A549 (cell line): ENCODE measurements at regions not wholly inside any gene's neighbourhood (a gene's known extent, or its start where the extent isn't known, plus 50 kb on each side); places are given as distances from the start of the nearest gene placed in this dataset.

Experiments used
- CBX2 ChIP-seq: fragments of 200-600 bp; sonication (generic); IDR thresholded peaks from 2 replicates; pipeline ENCODE4 v1.6.1; 2016; ENCODE audit warnings: low read depth, mild to moderate bottlenecking, borderline replicate concordance
- CHD2 ChIP-seq: fragments of 150-350 bp; IDR thresholded peaks from 2 replicates; pipeline ENCODE4 v1.6.1; 2014; ENCODE audit warnings: low read length; ENCODE audit not compliant: partially characterized antibody
- CTCF ChIP-seq: fragments of >200 bp; sonication (Bioruptor Twin); formaldehyde crosslinking; IDR thresholded peaks from 3 replicates; pipeline ENCODE4 v1.5.1; 2016
- EP300 ChIP-seq, 2 experiments: fragments of >200 bp; sonication (Bioruptor Twin); formaldehyde crosslinking; IDR thresholded peaks; 2 replicates in 1 of 2; 3 replicates in 1 of 2; pipeline ENCODE4 v1.6.1; 2016 to 2017
- ESRRA ChIP-seq: fragments of 150-350 bp; IDR thresholded peaks from 2 replicates; pipeline ENCODE4 v1.6.1; 2014; ENCODE audit warnings: mild to moderate bottlenecking, low read length, borderline replicate concordance
- HDAC2 ChIP-seq: fragments of 200-600 bp; sonication (generic); IDR thresholded peaks from 2 replicates; pipeline ENCODE4 v1.6.1; 2016
- HOXA7 ChIP-seq: fragments of 250-450 bp; sonication (Bioruptor Pico); IDR thresholded peaks from 2 replicates; pipeline ENCODE4 v1.5.0; 2020; ENCODE audit warnings: mild to moderate bottlenecking, moderate library complexity
- POLR2A ChIP-seq: IDR thresholded peaks from 2 replicates; pipeline ENCODE4 v1.6.1; 2012; ENCODE audit warnings: mild to moderate bottlenecking, low read length
- RAD21 ChIP-seq, 2 experiments: fragments of >200 bp in 1 of 2; sonication (Bioruptor Twin) in 1 of 2; formaldehyde crosslinking in 1 of 2; IDR thresholded peaks in 1 of 2; conservative IDR thresholded peaks in 1 of 2; 2 replicates in 1 of 2; 3 replicates in 1 of 2; pipeline ENCODE4 v1.6.1; 2012 to 2018; ENCODE audit warnings: inconsistent platforms in 1 of 2
- RFX5 ChIP-seq: fragments of 450-650 bp; IDR thresholded peaks from 2 replicates; pipeline ENCODE4 v1.7.1; 2014; ENCODE audit warnings: antibody characterized with exemption, mild to moderate bottlenecking, moderate library complexity
- USF2 ChIP-seq: fragments of 450-650 bp; IDR thresholded peaks from 2 replicates; pipeline ENCODE4 v1.6.1; 2014; ENCODE audit warnings: antibody characterized with exemption
- ZNF302 ChIP-seq: fragments of 250-450 bp; sonication (Bioruptor Pico); IDR thresholded peaks from 2 replicates; pipeline ENCODE4 v1.9.0; 2021; ENCODE audit warnings: inconsistent platforms, mild to moderate bottlenecking, moderate library complexity

- TF ChIP-seq CTCF (no peak), POLR2A (no peak), HDAC2 (no peak), ZNF302 (CRISPR knock-in tag) (no peak), RFX5 (no peak), CHD2 (no peak), RAD21 (conservative IDR thresholded peaks at IDR 0.05 in 1 of 2, IDR thresholded peaks at IDR 0.05 in 1 of 2) (no peak), HOXA7 (CRISPR knock-in tag) (no peak), CBX2 (no peak), USF2 (no peak), EP300 (IDR thresholded peaks at IDR 0.05) (no peak), ESRRA (no peak)
Measured at GRCh38 chr9:40914772-40915659, 213.5 kb downstream of the FOXD4L6 start.
